AG04449 (cell line): ENCODE measurements at regions not wholly inside any gene's neighbourhood (a gene's known extent, or its start where the extent isn't known, plus 50 kb on each side); places are given as distances from the start of the nearest gene placed in this dataset.
"Not testable (repeated sequence)": the region's sequence is repeated elsewhere in the genome, so short reads cannot be mapped to it uniquely, and the experiment has no call there.

Source experiments
- CTCF ChIA-PET: fragments of 350-600 bp; formaldehyde crosslinking; extraction: SDS; loops from one replicate; lab custom pipeline; 2021; ENCODE audit warnings: antibody characterized with exemption; lab: Yijun Ruan, JAX
- POLR2A ChIA-PET: fragments of 400-600, 350-600 bp; formaldehyde crosslinking; extraction: SDS; loops from one replicate; lab custom pipeline; 2020; ENCODE audit warnings: antibody characterized with exemption, inconsistent platforms; lab: Yijun Ruan, JAX
- DNase-seq: peaks from one replicate; pipeline ENCODE4 v3.0.0-alpha.2; 2010; ENCODE audit warnings: low read depth, low spot score
- H3K4me3 ChIP-seq: 2 replicates; pipeline ENCODE4 v1.5.1; 2011; ENCODE audit warnings: low read depth, mild to moderate bottlenecking, control low read depth, low read length

GRCh38 chr2:87235333-87235981 lies 213.8 kb upstream of the PLGLB1 start:
- DNase-seq, CTCF ChIA-PET, H3K4me3 ChIP-seq, POLR2A ChIA-PET: not testable (repeated sequence)

- DNase-seq, POLR2A ChIA-PET, H3K4me3 ChIP-seq, CTCF ChIA-PET: not testable (repeated sequence)
Observed at GRCh38 chr2:87237570-87238336, 216.1 kb upstream of the PLGLB1 start.

- POLR2A ChIA-PET, CTCF ChIA-PET, H3K4me3 ChIP-seq, DNase-seq: not testable (repeated sequence)
Observed at GRCh38 chr2:87239558-87240215, 218.0 kb upstream of the PLGLB1 start.

- H3K4me3 ChIP-seq, POLR2A ChIA-PET, DNase-seq, CTCF ChIA-PET: not testable (repeated sequence)
Observed at GRCh38 chr2:87246066-87246717, 224.5 kb upstream of the PLGLB1 start.

GRCh38 chr2:87252046-87252445 lies 230.4 kb upstream of the PLGLB1 start:
- DNase-seq, CTCF ChIA-PET, POLR2A ChIA-PET, H3K4me3 ChIP-seq: not testable (repeated sequence)

- H3K4me3 ChIP-seq, CTCF ChIA-PET, POLR2A ChIA-PET, DNase-seq: not testable (repeated sequence)
Observed at GRCh38 chr2:87254562-87254961, 232.9 kb upstream of the PLGLB1 start.

- CTCF ChIA-PET, H3K4me3 ChIP-seq, POLR2A ChIA-PET, DNase-seq: not testable (repeated sequence)
Observed at GRCh38 chr2:87255410-87255809, 233.8 kb upstream of the PLGLB1 start.

GRCh38 chr2:87258887-87259286 lies 237.2 kb upstream of the PLGLB1 start:
- CTCF ChIA-PET, H3K4me3 ChIP-seq, POLR2A ChIA-PET, DNase-seq: not testable (repeated sequence)

GRCh38 chr2:87262184-87262702 lies 240.6 kb upstream of the PLGLB1 start:
- POLR2A ChIA-PET, H3K4me3 ChIP-seq, DNase-seq, CTCF ChIA-PET: not testable (repeated sequence)

GRCh38 chr2:87263868-87264518 lies 242.3 kb upstream of the PLGLB1 start:
- CTCF ChIA-PET, POLR2A ChIA-PET: not testable (repeated sequence)

GRCh38 chr2:87275192-87275591 lies 253.5 kb upstream of the PLGLB1 start:
- H3K4me3 ChIP-seq, CTCF ChIA-PET, POLR2A ChIA-PET, DNase-seq: not testable (repeated sequence)

More at GRCh38 chr2:87263868-87264518, 242.3 kb upstream of the PLGLB1 start:
- H3K4me3 ChIP-seq, DNase-seq: not testable (repeated sequence)

GRCh38 chr2:87275974-87276629 lies 254.5 kb upstream of the PLGLB1 start:
- POLR2A ChIA-PET, H3K4me3 ChIP-seq, CTCF ChIA-PET: not testable (repeated sequence)

GRCh38 chr2:87276673-87277072 lies 255.0 kb upstream of the PLGLB1 start:
- CTCF ChIA-PET, DNase-seq, H3K4me3 ChIP-seq, POLR2A ChIA-PET: not testable (repeated sequence)

More at GRCh38 chr2:87275974-87276629, 254.5 kb upstream of the PLGLB1 start:
- not testable (repeated sequence) for DNase-seq

- H3K4me3 ChIP-seq, POLR2A ChIA-PET, DNase-seq, CTCF ChIA-PET: not testable (repeated sequence)
Observed at GRCh38 chr2:87277734-87278133, 256.1 kb upstream of the PLGLB1 start.
